HCT116 (cell line): ENCODE measurements at regions not wholly inside any gene's neighbourhood (a gene's known extent, or its start where the extent isn't known, plus 50 kb on each side); places are given as distances from the start of the nearest gene placed in this dataset.

ENCODE experiments used
- ATAC-seq: fragments of 200-7000 bp; cut with Tn5 transposase; 2 replicates; pipeline ENCODE4 v1.9.1; 2020; ENCODE audit warnings: mild to moderate bottlenecking, moderate library complexity
- BruUV-seq: library from RNA; stranded (reverse); fragments of 400-500 nt; replicated peaks from 2 replicates; lab custom pipeline; 2021; lab: Mats Ljungman, UMichigan
- CTCF ChIA-PET: fragments of 300-600 bp; sonication (Branson Sonifier 250); formaldehyde crosslinking; loops from one replicate; lab custom pipeline; 2021; ENCODE audit warnings: antibody characterized with exemption; lab: Charles Lee
- POLR2A ChIA-PET: fragments of 300-600, 350-600 bp; sonication (Branson Sonifier 250); formaldehyde crosslinking; loops from one replicate; lab custom pipeline; 2021; ENCODE audit warnings: antibody characterized with exemption; lab: Charles Lee
- RAD21 ChIA-PET, 2 experiments: fragments of 300-600 bp; sonication (Branson Sonifier 250); formaldehyde crosslinking; loops; one replicate each; lab custom pipeline; 2023; ENCODE audit warnings: low total read pairs in 2 of 2; ENCODE audit not compliant: uncharacterized antibody in 2 of 2, unreplicated experiment in 2 of 2, low non-redundant PET in 1 of 2; lab: Charles Lee
- DNase-seq: peaks from one replicate; pipeline ENCODE4 v3.0.0-alpha.2; 2010; ENCODE audit warnings: low read depth, low spot score
- H2AFZ ChIP-seq: fragments of 200-600 bp; shearing (Covaris generic), sonication (generic); 2 replicates; pipeline ENCODE4 v1.6.1; 2017; ENCODE audit warnings: low read depth, mixed run types, mixed read lengths, antibody characterized with exemption, low read length; ENCODE audit not compliant: poor library complexity, severe bottlenecking
- H3K27ac ChIP-seq: 2 replicates; pipeline ENCODE4 v1.5.1; 2012; ENCODE audit warnings: low read depth, low read length
- H3K27me3 ChIP-seq: fragments of 200-600 bp; sonication (generic); 2 replicates; pipeline ENCODE4 v1.6.1; 2016; ENCODE audit warnings: mixed run types, low read length, mixed read lengths; ENCODE audit not compliant: insufficient read depth
- H3K36me3 ChIP-seq, 2 experiments: fragments of 200-500 bp in 1 of 2; fragments of 200-600 bp in 1 of 2; sonication (Bioruptor generic) in 1 of 2; sonication (generic) in 1 of 2; 2 replicates each; pipeline versions ENCODE4 v1.5.1 to v1.6.1; 2014 to 2016; ENCODE audit warnings: low read length in 2 of 2, inconsistent platforms in 1 of 2, mixed read lengths in 1 of 2, mixed run types in 1 of 2; ENCODE audit not compliant: insufficient read depth in 2 of 2, control insufficient read depth in 1 of 2
- H3K4me1 ChIP-seq, 2 experiments: fragments of 200-600 bp in 1 of 2; sonication (generic) in 1 of 2; 2 replicates each; pipeline versions ENCODE4 v1.5.1 to v1.6.1; 2012 to 2017; ENCODE audit warnings: low read length in 2 of 2, inconsistent platforms in 1 of 2, mild to moderate bottlenecking in 1 of 2, mixed read lengths in 1 of 2, mixed run types in 1 of 2, moderate library complexity in 1 of 2; ENCODE audit not compliant: insufficient read depth in 2 of 2, control insufficient read depth in 1 of 2
- H3K4me2 ChIP-seq: fragments of 200-600 bp; sonication (generic); 2 replicates; pipeline ENCODE4 v1.6.1; 2017; ENCODE audit warnings: mixed run types, low read length, mixed read lengths
- H3K4me3 ChIP-seq, 2 experiments: fragments of 200-600 bp in 1 of 2; sonication (generic) in 1 of 2; replicated peaks in 1 of 2; 2 replicates each; pipeline ENCODE4 v1.5.1; 2011 to 2016; ENCODE audit warnings: low read length in 2 of 2, control low read depth in 1 of 2, low read depth in 1 of 2, mild to moderate bottlenecking in 1 of 2, mixed read lengths in 1 of 2, mixed run types in 1 of 2
- H3K79me2 ChIP-seq: fragments of 200-600 bp; sonication (generic); 2 replicates; pipeline ENCODE4 v1.6.1; 2017; ENCODE audit warnings: mild to moderate bottlenecking, mixed run types, low read length, moderate library complexity, mixed read lengths; ENCODE audit not compliant: insufficient read depth
- H3K9ac ChIP-seq: fragments of 200-600 bp; sonication (generic); 2 replicates; pipeline ENCODE4 v1.6.1; 2016; ENCODE audit warnings: low read length, mixed read lengths
- H3K9me2 ChIP-seq: fragments of 200-600 bp; sonication (generic), shearing (Covaris generic); 2 replicates; pipeline ENCODE4 v1.6.1; 2017; ENCODE audit warnings: mixed run types, mild to moderate bottlenecking, moderate library complexity; ENCODE audit not compliant: insufficient read depth
- H3K9me3 ChIP-seq, 2 experiments: fragments of 200-500 bp in 1 of 2; fragments of 200-600 bp in 1 of 2; sonication (Bioruptor generic) in 1 of 2; sonication (generic) in 1 of 2; 2 replicates each; pipeline ENCODE4 v1.6.1; 2014 to 2017; ENCODE audit warnings: low read length in 2 of 2, mixed read lengths in 2 of 2, inconsistent platforms in 1 of 2, low read depth in 1 of 2, mild to moderate bottlenecking in 1 of 2, mixed run types in 1 of 2, moderate library complexity in 1 of 2; ENCODE audit not compliant: control insufficient read depth in 1 of 2, insufficient read depth in 1 of 2
- H4K20me1 ChIP-seq: fragments of 200-600 bp; sonication (generic), shearing (Covaris generic); 2 replicates; pipeline ENCODE4 v1.6.1; 2017; ENCODE audit warnings: mixed run types, mild to moderate bottlenecking, moderate library complexity; ENCODE audit not compliant: insufficient read depth
- CBX3 ChIP-seq: IDR thresholded peaks from 2 replicates; pipeline ENCODE4 v1.6.1; 2012; ENCODE audit warnings: low read depth
- CEBPB ChIP-seq: IDR thresholded peaks from 2 replicates; pipeline ENCODE4 v1.6.1; 2012; ENCODE audit warnings: low read depth
- CTCF ChIP-seq, 3 experiments: fragments of 200-600 bp in 1 of 3; sonication (generic) in 1 of 3; IDR thresholded peaks in 2 of 3; conservative IDR thresholded peaks in 1 of 3; 2 replicates each; pipeline ENCODE4 v1.5.1; 2012 to 2017; ENCODE audit warnings: low read depth in 2 of 3, low read length in 2 of 3, antibody characterized with exemption in 1 of 3, borderline replicate concordance in 1 of 3, control low read depth in 1 of 3, mild to moderate bottlenecking in 1 of 3, mixed read lengths in 1 of 3, mixed run types in 1 of 3, moderate library complexity in 1 of 3; ENCODE audit not compliant: insufficient read depth in 1 of 3
- POLR2A ChIP-seq: IDR thresholded peaks from 2 replicates; pipeline ENCODE4 v1.7.0; 2011; ENCODE audit warnings: borderline replicate concordance; ENCODE audit not compliant: insufficient read depth, insufficient read length; ENCODE audit errors: extremely low read depth
- SRF ChIP-seq: IDR thresholded peaks from 2 replicates; pipeline ENCODE4 v1.6.1; 2012; ENCODE audit warnings: low read depth
- TCF7L2 ChIP-seq: IDR thresholded peaks from 2 replicates; pipeline ENCODE4 v1.7.0; 2011; ENCODE audit warnings: borderline replicate concordance, inconsistent platforms; ENCODE audit not compliant: insufficient read depth, insufficient read length; ENCODE audit errors: extremely low read depth
- YY1 ChIP-seq: IDR thresholded peaks from 2 replicates; pipeline ENCODE4 v1.6.1; 2011; ENCODE audit warnings: low read length, low read depth, moderate library complexity, mild to moderate bottlenecking; ENCODE audit not compliant: insufficient replicate concordance; ENCODE audit errors: extremely low read depth
- ZNF274 ChIP-seq: fragments of 200-500 bp; sonication (Bioruptor generic); IDR thresholded peaks from 2 replicates; pipeline ENCODE4 v1.6.1; 2014; ENCODE audit warnings: mild to moderate bottlenecking, low read depth, low read length, inconsistent platforms
- intact Hi-C: fragments of 100-400 bp; cut with micrococcal nuclease; formaldehyde crosslinking; loops from 2 replicates; pipeline ENCODE4 v1.10.0; 2022
- TF ChIP-seq, protein P1 (sequence below): IDR thresholded peaks from 2 replicates; pipeline ENCODE4 v1.6.1; 2012; ENCODE audit warnings: low read depth
- TF ChIP-seq, protein P2 (sequence below): IDR thresholded peaks from 2 replicates; pipeline ENCODE4 v1.6.1; 2012

- H2AFZ ChIP-seq: no peak overlapping the region
- no peaks in the 10 kb centered on the region for H4K20me1 ChIP-seq
- intact Hi-C loops: no loop called here
- H3K9me2 ChIP-seq: no peaks in the 10 kb centered on the region
- no peaks in the 10 kb centered on the region for H3K36me3 ChIP-seq
- H3K4me1 ChIP-seq: no peaks in the 10 kb centered on the region
- no peaks in the 10 kb centered on the region for H3K27me3 ChIP-seq
- BruUV-seq: no TSS peak
- no peaks in the 10 kb centered on the region for H3K79me2 ChIP-seq
- ChIA-PET RAD21 (no interaction called here), POLR2A (no interaction called here), CTCF (no interaction called here)
- H3K4me3 ChIP-seq: no peak overlapping the region
- H3K9me3 ChIP-seq: no peaks in the 10 kb centered on the region
- DNase-seq (no peak), ATAC-seq (no peak)
- TF ChIP-seq, protein P1, sequence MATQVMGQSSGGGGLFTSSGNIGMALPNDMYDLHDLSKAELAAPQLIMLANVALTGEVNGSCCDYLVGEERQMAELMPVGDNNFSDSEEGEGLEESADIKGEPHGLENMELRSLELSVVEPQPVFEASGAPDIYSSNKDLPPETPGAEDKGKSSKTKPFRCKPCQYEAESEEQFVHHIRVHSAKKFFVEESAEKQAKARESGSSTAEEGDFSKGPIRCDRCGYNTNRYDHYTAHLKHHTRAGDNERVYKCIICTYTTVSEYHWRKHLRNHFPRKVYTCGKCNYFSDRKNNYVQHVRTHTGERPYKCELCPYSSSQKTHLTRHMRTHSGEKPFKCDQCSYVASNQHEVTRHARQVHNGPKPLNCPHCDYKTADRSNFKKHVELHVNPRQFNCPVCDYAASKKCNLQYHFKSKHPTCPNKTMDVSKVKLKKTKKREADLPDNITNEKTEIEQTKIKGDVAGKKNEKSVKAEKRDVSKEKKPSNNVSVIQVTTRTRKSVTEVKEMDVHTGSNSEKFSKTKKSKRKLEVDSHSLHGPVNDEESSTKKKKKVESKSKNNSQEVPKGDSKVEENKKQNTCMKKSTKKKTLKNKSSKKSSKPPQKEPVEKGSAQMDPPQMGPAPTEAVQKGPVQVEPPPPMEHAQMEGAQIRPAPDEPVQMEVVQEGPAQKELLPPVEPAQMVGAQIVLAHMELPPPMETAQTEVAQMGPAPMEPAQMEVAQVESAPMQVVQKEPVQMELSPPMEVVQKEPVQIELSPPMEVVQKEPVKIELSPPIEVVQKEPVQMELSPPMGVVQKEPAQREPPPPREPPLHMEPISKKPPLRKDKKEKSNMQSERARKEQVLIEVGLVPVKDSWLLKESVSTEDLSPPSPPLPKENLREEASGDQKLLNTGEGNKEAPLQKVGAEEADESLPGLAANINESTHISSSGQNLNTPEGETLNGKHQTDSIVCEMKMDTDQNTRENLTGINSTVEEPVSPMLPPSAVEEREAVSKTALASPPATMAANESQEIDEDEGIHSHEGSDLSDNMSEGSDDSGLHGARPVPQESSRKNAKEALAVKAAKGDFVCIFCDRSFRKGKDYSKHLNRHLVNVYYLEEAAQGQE: no peak
- no peak overlapping the region for H3K27ac ChIP-seq
- H3K9ac ChIP-seq: no peak overlapping the region
- no peak overlapping the region for H3K4me2 ChIP-seq
These were observed 157.5 kb upstream of the SPRY2 start for GRCh38 chr13:80498433-80498832.

DNA sequence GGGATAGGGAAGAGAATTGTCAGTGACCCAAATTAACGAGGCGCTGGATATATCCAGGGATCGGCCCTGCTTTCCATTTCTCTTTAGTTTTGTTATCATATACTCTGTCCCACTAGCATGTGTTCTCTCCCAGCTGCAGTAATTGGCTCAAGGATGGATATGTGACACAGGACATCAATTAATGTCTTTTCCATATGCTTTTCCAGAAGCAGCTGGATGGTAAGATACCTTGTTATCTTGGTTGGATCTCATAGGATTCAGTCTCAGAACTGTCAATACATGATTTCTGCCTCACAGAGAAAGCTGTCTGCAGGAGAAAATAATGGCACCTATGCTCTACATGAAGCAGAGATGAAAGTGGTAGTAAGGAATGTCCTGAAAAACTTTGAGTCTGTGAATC, 157.1 kb upstream of the SPRY2 start:
- H3K27ac ChIP-seq: no peak overlapping the region
- DNase-seq: no peak
- POLR2A ChIA-PET: interaction anchor here (1.4 kb wide), 1 partner anchor 24 kb away, joined by 3 read pairs; no protein-coding TSS in a partner anchor
- no peak overlapping the region for H3K9ac ChIP-seq
- no peaks in the 10 kb centered on the region for H3K9me3 ChIP-seq
- BruUV-seq: no TSS peak
- no peaks in the 10 kb centered on the region for H4K20me1 ChIP-seq
- no peak overlapping the region for H2AFZ ChIP-seq
- no peaks in the 10 kb centered on the region for H3K9me2 ChIP-seq
- H3K27me3 ChIP-seq: no peaks in the 10 kb centered on the region
- no peak overlapping the region for H3K4me3 ChIP-seq
- no peak for ATAC-seq
- intact Hi-C loops: no loop called here
- CTCF ChIA-PET: interaction anchor here (0.9 kb wide), 1 partner anchor 13 kb away, joined by 3 read pairs; no protein-coding TSS in a partner anchor
- H3K4me1 ChIP-seq: no peaks in the 10 kb centered on the region
- RAD21 ChIA-PET: no interaction called here
- no peaks in the 10 kb centered on the region for H3K79me2 ChIP-seq
- H3K36me3 ChIP-seq: no peaks in the 10 kb centered on the region
- H3K4me2 ChIP-seq: no peak overlapping the region
- no peak for TF ChIP-seq CEBPB
- TF ChIP-seq CBX3: no peak
- TF ChIP-seq, protein P2, sequence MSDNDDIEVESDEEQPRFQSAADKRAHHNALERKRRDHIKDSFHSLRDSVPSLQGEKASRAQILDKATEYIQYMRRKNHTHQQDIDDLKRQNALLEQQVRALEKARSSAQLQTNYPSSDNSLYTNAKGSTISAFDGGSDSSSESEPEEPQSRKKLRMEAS: no peak
- no peak for TF ChIP-seq CTCF (IDR thresholded peaks at IDR 0.05 in 2 of 3, conservative IDR thresholded peaks at IDR 0.05 in 1 of 3; ENCODE audit: borderline replicate concordance in 1 of 3, insufficient read depth in 1 of 3, low read depth in 2 of 3, low read length in 2 of 3)
- no peak for TF ChIP-seq TCF7L2
- TF ChIP-seq YY1: no peak
- TF ChIP-seq, protein P1: no peak
- no peak for TF ChIP-seq ZNF274
- TF ChIP-seq SRF: no peak
- no peak for TF ChIP-seq POLR2A
